ENCODE measurements at regions not wholly inside any gene's neighbourhood (a gene's known extent, or its start where the extent isn't known, plus 50 kb on each side); places are given as distances from the start of the nearest gene placed in this dataset.
"Not testable (repeated sequence)": the region's sequence is repeated elsewhere in the genome, so short reads cannot be mapped to it uniquely, and the experiment has no call there.

GRCh38 chr1:244155661-244156060, 104.6 kb downstream of the ZBTB18 start:
- Histone ChIP-seq H3K9me3 (no peaks in the 10 kb centered on the region), H3K36me3 (no peaks in the 10 kb centered on the region), H3K4me1 (no peaks in the 10 kb centered on the region), H3K4me3 (no peak overlapping the region), H3K27me3 (no peaks in the 10 kb centered on the region), H3K27ac (peak overlapping the region in 1 of 5 donors; percentile 69)
- no peak for TF ChIP-seq EP300 (IDR thresholded peaks at IDR 0.05)
- no peak for TF ChIP-seq POLR2A (IDR thresholded peaks at IDR 0.05)
- no peak for TF ChIP-seq CTCF (IDR thresholded peaks at IDR 0.05)
- no peak for TF ChIP-seq POLR2AphosphoS5 (IDR thresholded peaks at IDR 0.05)
- intact Hi-C loops (cut with DNase I; ENCODE audit: low total_unique reads): no loop called here
- 82 to 90% (median 88%) methylated on average over 11 of the region's 11 CpGs for WGBS, 5 donors
- DNase-seq: no peak

- H3K36me3 ChIP-seq; DNase-seq; H3K4me3 ChIP-seq; H3K9me3 ChIP-seq; intact Hi-C loops (cut with DNase I; ENCODE audit: low total_unique reads); H3K27me3 ChIP-seq; H3K4me1 ChIP-seq; H3K27ac ChIP-seq: not testable (repeated sequence)
Measured at GRCh38 chr1:244156617-244157016, 105.5 kb downstream of the ZBTB18 start.

GRCh38 chr1:244157731-244158438, 106.8 kb downstream of the ZBTB18 start:
- intact Hi-C loops (cut with DNase I; ENCODE audit: low total_unique reads): no loop called here
- H3K4me1 ChIP-seq: no peaks in the 10 kb centered on the region
- DNase-seq: no peak
- no peak for TF ChIP-seq EP300 (IDR thresholded peaks at IDR 0.05)
- no peak overlapping the region for H3K4me3 ChIP-seq
- H3K9me3 ChIP-seq: no peaks in the 10 kb centered on the region
- H3K36me3 ChIP-seq: no peaks in the 10 kb centered on the region
- WGBS, 5 donors: 88 to 94% (median 93%) methylated on average over 3 of the region's 3 CpGs
- no peak overlapping the region for H3K27ac ChIP-seq
- no peaks in the 10 kb centered on the region for H3K27me3 ChIP-seq

- Histone ChIP-seq H3K4me3 (no peak overlapping the region), H3K9me3 (no peaks in the 10 kb centered on the region), H3K27ac (no peak overlapping the region), H3K36me3 (no peaks in the 10 kb centered on the region), H3K27me3 (no peaks in the 10 kb centered on the region), H3K4me1 (peaks cover 0 to 6% (median 2%) of the 10 kb centered on the region in 4 donors)
- no peak for DNase-seq
- intact Hi-C loops (cut with DNase I; ENCODE audit: low total_unique reads): no loop called here
- TF ChIP-seq EP300 (IDR thresholded peaks at IDR 0.05): no peak
- no peak for TF ChIP-seq CTCF (IDR thresholded peaks at IDR 0.05)
- TF ChIP-seq POLR2AphosphoS5 (IDR thresholded peaks at IDR 0.05): no peak
- TF ChIP-seq POLR2A (IDR thresholded peaks at IDR 0.05): no peak
- WGBS, 5 donors: 79 to 89% (median 83%) methylated on average over 8 of the region's 8 CpGs
Measured at GRCh38 chr1:244159646-244160045, 108.6 kb downstream of the ZBTB18 start.

GRCh38 chr1:244160455-244161235, 109.6 kb downstream of the ZBTB18 start:
- intact Hi-C loops (cut with DNase I; ENCODE audit: low total_unique reads): no loop called here

More at GRCh38 chr1:244160455-244161235, 109.6 kb downstream of the ZBTB18 start:
- Histone ChIP-seq H3K4me3 (no peak overlapping the region), H3K27me3 (no peaks in the 10 kb centered on the region), H3K9me3 (no peaks in the 10 kb centered on the region), H3K36me3 (no peaks in the 10 kb centered on the region), H3K27ac (no peak overlapping the region), H3K4me1 (peaks cover 0 to 6% (median 2%) of the 10 kb centered on the region in 4 donors)
- TF ChIP-seq POLR2A (IDR thresholded peaks at IDR 0.05) (no peak), POLR2AphosphoS5 (IDR thresholded peaks at IDR 0.05) (no peak), CTCF (IDR thresholded peaks at IDR 0.05) (no peak), EP300 (IDR thresholded peaks at IDR 0.05) (no peak)
- no peak for DNase-seq
- WGBS, 5 donors: 78 to 89% (median 82%) methylated on average over 9 of the region's 9 CpGs

All from stomach (tissue), 8 donors.